ENCODE measurements at regions not wholly inside any gene's neighbourhood (a gene's known extent, or its start where the extent isn't known, plus 50 kb on each side); places are given as distances from the start of the nearest gene placed in this dataset.

- Histone ChIP-seq H3K4me2 (no peak overlapping the region), H3K79me2 (ENCODE audit: insufficient read depth) (no peaks in the 10 kb centered on the region), H3K27ac (ENCODE audit: low read depth in 2 of 2, low read length in 1 of 2) (no peak overlapping the region), H3K9me3 (no peaks in the 10 kb centered on the region), H3K4me3 (ENCODE audit: low read depth in 2 of 2, low read length in 1 of 2) (no peak overlapping the region), H3K4me1 (ENCODE audit: control insufficient read depth in 1 of 2, insufficient read depth in 2 of 2, low read depth in 1 of 2, low read length in 1 of 2) (no peaks in the 10 kb centered on the region), H3F3A (replicated peaks; ENCODE audit: insufficient read depth) (no peaks in the 10 kb centered on the region), H3K9me2 (no peaks in the 10 kb centered on the region), H4K20me1 (ENCODE audit: insufficient read depth) (no peaks in the 10 kb centered on the region), H3K36me3 (replicated peaks in 1 of 2; ENCODE audit: control insufficient read depth in 1 of 2, insufficient read depth in 2 of 2, low read length in 1 of 2) (no peaks in the 10 kb centered on the region), H3K27me3 (ENCODE audit: insufficient read depth) (peaks cover 11% of the 10 kb centered on the region; the same call in 1 of the 2 replicates), H2AFZ (ENCODE audit: low read depth) (no peak overlapping the region), H3K9ac (no peak overlapping the region)
- CTCF ChIA-PET: no interaction called here
- no peak for TF ChIP-seq SIN3A (IDR thresholded peaks at IDR 0.05; ENCODE audit: borderline replicate concordance, low read depth, low read length)
- no peak for TF ChIP-seq GABPA (IDR thresholded peaks at IDR 0.05; ENCODE audit: low read depth)
- TF ChIP-seq FOSL2 (IDR thresholded peaks at IDR 0.05; ENCODE audit: borderline replicate concordance, low read depth): no peak
- TF ChIP-seq RFX5 (IDR thresholded peaks at IDR 0.05; ENCODE audit: low read length): no peak
- no peak for TF ChIP-seq MAX (IDR thresholded peaks at IDR 0.05; ENCODE audit: low read depth)
- TF ChIP-seq RAD21 (IDR thresholded peaks at IDR 0.05; ENCODE audit: low read length): no peak
- TF ChIP-seq ZBTB33 (IDR thresholded peaks at IDR 0.05; ENCODE audit: borderline replicate concordance, low read depth): no peak
- no peak for TF ChIP-seq ELF1 (IDR thresholded peaks at IDR 0.05)
- TF ChIP-seq PBX3 (IDR thresholded peaks at IDR 0.05): no peak
- TF ChIP-seq CHD2 (IDR thresholded peaks at IDR 0.05; ENCODE audit: low read length, partially characterized antibody): no peak
- TF ChIP-seq FOXM1 (IDR thresholded peaks at IDR 0.05; ENCODE audit: low read depth): no peak
- no peak for TF ChIP-seq IRF3 (IDR thresholded peaks at IDR 0.05; ENCODE audit: low read depth, low read length)
- no peak for TF ChIP-seq MEF2A (IDR thresholded peaks at IDR 0.05; ENCODE audit: borderline replicate concordance, low read depth)
- no peak for TF ChIP-seq GATA2 (CRISPR knock-in tag; IDR thresholded peaks at IDR 0.05)
- TF ChIP-seq TEAD4 (IDR thresholded peaks at IDR 0.05; ENCODE audit: borderline replicate concordance, insufficient read depth): no peak
- no peak for TF ChIP-seq TCF12 (IDR thresholded peaks at IDR 0.05)
- TF ChIP-seq SMC3 (IDR thresholded peaks at IDR 0.05; ENCODE audit: low read depth, low read length): no peak
- TF ChIP-seq POLR2AphosphoS5 (IDR thresholded peaks at IDR 0.05; ENCODE audit: low read depth, low read length): no peak
- no peak for TF ChIP-seq REST (IDR thresholded peaks at IDR 0.05; ENCODE audit: low read depth, low read length)
- 48% methylated on average over 13 of the region's 13 CpGs for WGBS (ENCODE audit: low lambda C conversion rate)
- DNase-seq: no peak
- POLR2A ChIA-PET: no interaction called here
Observed at GRCh38 chr2:105494683-105495425, 96.0 kb upstream of the FHL2 start.

All from SK-N-SH (cell line).